Caki2 (cell line): ENCODE measurements at regions not wholly inside any gene's neighbourhood (a gene's known extent, or its start where the extent isn't known, plus 50 kb on each side); places are given as distances from the start of the nearest gene placed in this dataset.

Source experiments
- DNase-seq: peaks from one replicate; pipeline ENCODE4 v3.0.0-alpha.2; 2015; ENCODE audit warnings: low read depth
- in situ Hi-C: cut with HindIII; loops from 2 replicates; pipeline ENCODE4 v1.10.0; 2016; ENCODE audit warnings: low sequenced_read_pairs, low pct_unique_long_range_greater_than_20kb, mixed read lengths

DNA sequence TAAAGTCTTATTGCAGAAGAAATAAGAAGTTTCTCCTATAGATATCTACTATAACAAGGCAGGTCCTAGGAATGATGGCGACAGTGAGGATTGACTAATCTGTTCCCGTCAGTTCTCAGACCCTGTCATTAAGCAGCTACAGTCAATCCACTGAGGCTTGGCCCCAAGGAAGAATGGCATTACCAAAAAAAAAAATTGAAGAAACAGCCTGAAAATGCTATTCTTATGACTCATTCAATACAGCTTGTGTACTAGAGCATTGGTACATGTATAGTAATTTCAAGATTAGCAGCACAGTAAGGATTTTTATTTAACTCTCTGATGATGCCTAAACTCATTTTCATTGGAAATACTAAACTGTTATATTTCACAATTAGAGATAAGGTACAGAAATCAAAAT, 1096.1 kb upstream of the NXPH2 start:
- DNase-seq: no peak
- in situ Hi-C loops: no loop called here

DNA sequence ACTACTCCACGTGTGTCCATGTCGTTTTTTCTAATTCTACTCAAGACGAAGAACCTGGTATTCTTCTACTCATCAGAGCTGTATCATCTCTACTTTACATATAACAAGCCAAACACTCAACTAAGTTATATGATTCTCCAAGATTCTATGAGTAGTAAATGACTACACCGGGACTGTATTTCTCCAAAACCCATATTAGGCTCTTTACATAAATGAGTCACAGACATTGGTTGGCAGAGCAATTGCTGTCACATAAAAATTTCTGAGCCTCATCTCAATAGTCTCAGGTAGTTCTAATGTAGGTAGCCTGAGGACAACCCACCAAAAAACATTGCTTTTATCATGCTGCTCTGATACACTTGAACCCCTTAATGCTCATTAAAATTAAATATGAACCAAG, 1092.3 kb upstream of the NXPH2 start:
- in situ Hi-C loops: no loop called here

DNA sequence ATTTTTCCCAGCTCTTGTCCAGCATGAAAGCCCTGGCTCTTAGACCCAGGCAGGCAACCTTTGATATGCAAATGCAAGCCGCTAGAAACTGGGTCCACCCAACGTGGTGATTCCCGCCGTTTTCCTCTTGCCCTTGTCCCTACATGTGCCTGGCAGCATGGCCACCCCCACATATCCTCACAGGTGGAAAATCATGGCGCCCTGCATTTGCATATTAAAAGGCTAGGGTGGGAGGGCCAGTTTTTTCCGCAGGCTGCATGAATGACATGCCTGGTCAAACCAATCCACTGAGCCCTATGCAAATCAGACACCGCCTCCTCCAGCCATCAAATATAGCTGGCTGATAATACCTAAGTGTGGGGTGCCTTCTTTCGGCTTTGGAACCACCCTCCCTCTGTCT, 1091.8 kb upstream of the NXPH2 start:
- in situ Hi-C loops: no loop called here

More for the DNA sequence above, 1092.3 kb upstream of the NXPH2 start:
- DNase-seq: no peak

DNA sequence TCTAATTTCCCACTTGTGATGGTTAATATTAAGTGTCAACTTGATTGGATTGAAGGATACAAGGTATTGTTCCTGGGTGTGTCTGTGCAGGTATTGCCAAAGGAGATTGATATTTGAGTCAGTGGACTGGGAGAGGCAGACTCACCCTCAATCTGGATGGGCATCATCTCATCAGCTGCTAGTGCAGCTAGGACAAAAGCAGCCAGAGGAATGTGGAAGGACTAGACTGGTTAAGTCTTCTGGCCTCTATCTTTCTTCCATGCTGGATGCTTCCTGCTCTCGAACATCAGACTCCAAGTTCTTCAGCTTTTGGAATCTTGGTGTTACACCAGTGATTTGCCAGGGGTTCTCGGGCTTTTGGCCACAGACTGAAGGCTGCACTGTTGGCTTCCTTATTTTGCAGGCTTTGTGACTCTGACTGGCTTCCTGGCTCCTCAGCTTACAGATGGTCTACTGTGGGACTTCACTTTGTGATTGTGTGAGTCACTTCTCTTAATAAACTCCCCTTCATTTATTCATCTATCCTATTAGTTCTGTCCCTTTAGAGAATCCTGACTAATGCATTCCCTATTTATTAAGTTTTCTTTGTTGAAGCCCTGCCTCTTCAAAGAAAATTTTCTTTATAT, 1087.5 kb upstream of the NXPH2 start:
- in situ Hi-C loops: no loop called here
- no peak for DNase-seq

More for the DNA sequence above, 1091.8 kb upstream of the NXPH2 start:
- DNase-seq: no peak

DNA sequence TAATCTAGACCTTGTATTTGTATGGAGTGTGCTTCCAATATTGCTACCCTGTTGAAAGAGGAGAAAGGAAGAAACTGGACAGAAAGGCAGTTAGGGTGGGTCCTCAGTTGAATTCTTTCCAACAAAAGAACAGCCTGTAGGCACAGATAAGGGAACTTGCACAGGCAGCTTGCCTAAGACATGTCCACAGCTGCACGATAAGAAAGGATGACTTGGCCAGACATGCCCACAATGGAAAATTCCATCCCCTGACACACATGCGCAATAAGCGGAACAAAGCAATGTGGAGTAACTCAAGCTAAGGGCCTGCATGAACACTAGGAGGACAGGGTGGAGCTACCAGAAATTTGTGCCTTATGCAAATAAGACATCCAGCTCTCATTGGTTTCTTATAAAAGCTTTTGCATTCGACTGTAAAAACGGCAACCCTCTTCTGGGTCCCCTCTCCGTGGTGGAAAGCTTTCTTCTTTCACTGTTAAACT, 1084.7 kb upstream of the NXPH2 start:
- DNase-seq: no peak
- in situ Hi-C loops: no loop called here

DNA sequence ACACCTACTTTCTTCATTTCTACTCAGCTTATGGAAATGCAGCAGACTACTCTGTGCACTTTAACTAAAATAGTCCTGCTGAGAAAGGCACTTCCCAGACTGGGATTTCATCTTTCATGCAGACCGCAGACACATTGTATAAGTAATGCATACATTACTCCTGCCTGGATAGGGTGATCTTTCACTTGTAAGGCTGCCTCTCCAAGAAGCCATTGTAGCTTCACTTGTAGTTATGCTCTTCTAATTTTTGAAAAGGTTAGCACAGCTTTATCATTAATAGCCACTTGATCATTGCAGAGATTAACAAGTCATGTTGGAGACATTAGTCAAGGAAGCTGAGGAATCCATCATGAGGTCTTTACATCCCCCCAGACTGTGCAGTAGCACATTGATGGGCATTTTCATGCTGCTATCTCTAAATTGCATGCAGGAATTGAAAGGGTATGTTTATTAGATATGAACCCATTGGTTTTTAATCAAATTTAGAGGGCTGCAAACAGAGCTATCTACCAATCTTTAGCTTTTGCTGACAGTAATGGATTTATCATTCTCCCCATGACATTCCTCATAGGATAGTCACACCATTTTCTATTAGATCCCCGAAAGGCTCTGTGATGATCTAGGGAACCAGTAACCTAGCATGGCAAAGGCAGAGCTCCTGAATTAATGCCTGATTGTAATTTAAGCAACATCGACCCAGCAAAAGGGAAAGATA, 1074.7 kb upstream of the NXPH2 start:
- in situ Hi-C loops: no loop called here

DNA sequence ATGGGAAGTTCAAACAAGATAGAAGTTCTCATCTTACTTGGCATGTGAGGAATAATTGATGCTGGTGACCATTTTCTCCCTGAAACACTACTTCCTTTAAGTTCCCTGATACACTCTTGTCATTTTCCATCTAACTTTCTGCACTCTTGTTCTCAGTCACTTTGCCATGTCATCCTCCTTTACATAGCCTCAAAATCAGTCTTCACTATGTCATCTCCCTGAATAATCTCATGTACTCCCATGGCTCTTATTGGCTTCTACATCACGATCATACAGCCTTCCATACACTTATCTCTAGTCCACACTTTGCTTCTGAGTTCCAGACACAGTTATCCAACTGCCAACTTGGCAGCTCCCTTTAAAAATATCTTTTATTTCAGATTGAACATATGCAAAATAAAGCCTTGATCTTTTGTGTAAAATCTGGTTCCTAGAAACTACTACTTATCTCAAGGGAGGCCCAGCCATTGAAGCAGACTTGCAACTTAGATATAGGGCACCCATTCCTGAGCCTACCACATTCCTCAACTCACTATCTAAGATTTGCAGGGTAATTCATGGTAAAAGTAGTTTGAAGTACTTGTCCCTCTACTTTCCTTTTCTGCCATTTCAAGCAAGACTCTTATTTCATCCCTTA, 1070.2 kb upstream of the NXPH2 start:
- DNase-seq: no peak
- in situ Hi-C loops: no loop called here

More for the DNA sequence above, 1074.7 kb upstream of the NXPH2 start:
- DNase-seq: no peak

DNA sequence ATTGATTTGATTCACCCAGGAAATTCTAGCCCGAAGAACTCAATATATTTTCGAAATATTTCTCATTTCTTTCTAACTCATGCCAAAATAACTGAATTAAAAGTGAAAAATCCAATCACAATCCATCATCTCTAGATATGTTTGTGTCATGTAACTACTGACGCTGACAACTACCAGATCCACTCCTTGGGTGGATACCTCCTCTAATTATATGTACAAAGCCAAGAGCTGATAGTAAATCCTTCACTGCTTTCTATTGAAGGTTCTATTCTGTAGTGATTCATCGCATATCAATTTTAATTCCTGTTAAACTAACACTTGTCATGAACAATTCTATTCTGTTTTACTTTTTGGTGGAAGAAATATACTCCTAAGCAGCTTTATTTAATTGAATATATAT, 1056.6 kb upstream of the NXPH2 start:
- in situ Hi-C loops: no loop called here
- no peak for DNase-seq

DNA sequence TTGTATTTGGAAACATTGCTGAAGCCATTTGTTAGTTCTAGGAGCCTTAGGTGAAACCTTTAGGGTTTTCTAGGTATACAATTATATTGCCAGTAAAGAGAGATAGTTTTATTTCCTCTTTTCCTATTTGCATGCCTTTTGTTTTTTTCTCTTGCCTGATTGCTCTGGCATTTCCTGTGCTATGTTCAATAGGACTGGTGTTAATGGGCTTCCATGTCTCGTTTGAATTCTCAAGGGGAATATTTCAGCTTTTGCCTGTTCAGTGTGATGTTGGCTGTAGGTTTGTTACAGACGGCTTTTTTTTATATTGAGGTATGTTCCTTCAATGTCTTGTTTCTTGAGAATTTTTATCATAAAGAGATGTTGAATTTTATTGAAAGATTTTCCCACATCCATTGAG, 1054.9 kb upstream of the NXPH2 start:
- DNase-seq: no peak
- in situ Hi-C loops: no loop called here

DNA sequence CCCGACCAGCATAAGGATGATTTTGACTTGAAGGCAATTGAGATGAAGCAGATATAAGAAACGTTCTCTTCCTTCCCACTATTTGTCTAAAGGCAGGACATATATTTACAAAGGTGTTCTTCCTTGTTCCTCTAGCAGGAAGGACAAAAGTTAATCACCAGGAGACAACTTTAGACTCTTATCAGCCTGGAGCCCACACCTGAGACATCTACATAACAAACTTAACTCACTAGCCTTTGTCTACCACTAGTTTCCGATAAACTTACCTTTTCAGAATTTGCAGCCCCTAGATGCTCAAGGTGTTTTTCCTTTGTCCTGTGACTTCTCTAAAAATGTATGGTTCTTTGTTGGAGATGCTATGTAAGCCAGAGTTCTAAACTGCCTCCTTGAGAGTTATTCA, 1047.8 kb upstream of the NXPH2 start:
- in situ Hi-C loops: no loop called here
- no peak for DNase-seq

DNA sequence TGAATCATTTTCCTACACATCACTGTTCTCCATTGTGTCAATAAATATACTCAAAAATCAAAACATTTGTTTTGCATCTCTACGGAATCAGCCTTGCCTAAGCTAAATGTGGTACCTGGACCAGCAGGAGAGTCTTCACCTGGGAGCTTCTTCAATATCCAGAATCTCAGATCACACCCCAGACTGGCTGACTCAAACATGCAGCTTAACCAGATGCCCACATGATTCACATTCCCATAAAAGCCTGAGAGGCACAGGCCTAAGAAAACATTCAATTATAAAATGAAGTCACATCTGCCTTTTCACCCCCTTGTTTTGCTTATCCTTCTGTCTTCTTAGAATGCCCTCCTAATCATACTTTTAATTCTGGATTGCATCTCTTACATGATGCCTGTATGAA, 1045.5 kb upstream of the NXPH2 start:
- no peak for DNase-seq
- in situ Hi-C loops: no loop called here

DNA sequence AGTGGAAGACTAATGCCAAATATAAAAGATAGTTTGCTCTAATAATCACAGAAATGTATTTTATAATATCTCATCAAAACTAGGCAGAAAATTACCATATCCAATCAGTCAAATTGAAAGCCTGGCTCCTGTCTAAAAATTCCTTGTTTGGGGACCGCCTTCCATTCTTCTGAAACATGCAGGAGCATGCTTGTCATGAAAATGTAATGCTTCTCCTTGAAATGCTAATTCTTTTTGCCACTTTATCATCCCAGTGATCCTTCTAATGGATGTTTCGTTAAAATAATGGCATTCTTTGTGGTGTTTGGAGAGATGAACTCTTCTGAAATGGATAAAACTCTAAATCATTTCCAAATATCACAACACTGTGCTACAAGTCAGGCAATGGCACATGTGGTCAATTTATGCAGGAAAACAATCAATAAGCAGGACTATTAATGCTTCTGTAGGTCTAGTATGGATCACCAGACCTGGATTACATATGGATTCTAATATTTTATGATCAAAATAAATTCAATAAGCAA, 1039.1 kb upstream of the NXPH2 start:
- in situ Hi-C loops: no loop called here
- no peak for DNase-seq

DNA sequence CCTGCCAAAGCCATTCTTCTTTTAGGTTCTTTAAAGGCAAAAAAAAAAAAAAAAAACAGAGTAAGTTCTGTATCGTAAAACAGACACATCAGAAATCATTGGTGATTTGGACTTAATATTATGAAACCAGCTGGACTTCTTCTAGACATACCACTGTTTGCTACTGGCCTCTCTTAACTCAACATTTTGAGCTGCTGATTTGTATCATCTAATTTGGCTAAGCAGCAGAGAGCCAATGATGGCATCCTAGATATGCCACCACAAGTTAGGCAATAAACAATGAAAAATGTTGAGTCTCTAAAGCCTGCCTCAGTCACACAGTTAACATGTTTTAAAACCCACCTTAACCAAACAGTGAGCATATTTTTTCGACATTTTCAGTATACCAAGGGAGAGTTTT, 1034.3 kb upstream of the NXPH2 start:
- DNase-seq: no peak
- in situ Hi-C loops: no loop called here

DNA sequence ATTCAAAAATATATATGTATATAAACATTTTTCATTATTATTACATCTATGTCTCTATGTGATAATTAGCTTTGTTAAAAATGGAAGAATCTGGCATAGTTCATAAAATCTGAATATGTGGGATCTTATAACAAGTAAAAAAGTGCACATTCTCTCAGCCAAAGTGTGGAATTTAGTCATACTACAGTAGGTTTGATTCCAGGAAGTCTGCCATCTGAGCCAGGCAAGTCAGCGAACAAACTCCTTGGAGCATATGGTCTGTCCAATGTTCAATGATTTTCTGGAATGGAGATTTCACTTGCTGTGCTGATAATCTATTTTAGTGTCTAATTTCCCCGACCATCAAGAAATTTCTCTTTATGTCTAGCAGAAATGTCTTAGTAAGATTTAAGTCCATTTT, 1033.2 kb upstream of the NXPH2 start:
- no peak for DNase-seq
- in situ Hi-C loops: no loop called here

DNA sequence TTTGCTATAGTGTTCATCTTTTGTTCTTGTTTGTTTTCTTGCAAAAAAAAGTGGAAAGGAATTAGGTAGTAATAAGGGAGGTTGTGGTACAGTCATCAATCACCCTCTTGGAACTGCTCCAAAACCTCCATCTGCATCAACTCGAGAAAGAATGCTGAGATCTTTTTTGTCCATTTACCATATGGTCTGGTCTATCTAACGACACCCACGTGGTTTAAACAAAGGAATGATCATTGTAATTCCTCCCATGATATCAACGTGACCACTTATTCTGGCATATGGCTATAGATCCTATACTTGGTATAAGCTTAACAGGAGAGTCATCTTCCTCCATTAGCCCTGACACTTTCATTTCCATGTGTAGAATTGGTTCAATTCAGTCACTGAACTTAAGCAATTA, 1025.3 kb upstream of the NXPH2 start:
- no peak for DNase-seq

DNA sequence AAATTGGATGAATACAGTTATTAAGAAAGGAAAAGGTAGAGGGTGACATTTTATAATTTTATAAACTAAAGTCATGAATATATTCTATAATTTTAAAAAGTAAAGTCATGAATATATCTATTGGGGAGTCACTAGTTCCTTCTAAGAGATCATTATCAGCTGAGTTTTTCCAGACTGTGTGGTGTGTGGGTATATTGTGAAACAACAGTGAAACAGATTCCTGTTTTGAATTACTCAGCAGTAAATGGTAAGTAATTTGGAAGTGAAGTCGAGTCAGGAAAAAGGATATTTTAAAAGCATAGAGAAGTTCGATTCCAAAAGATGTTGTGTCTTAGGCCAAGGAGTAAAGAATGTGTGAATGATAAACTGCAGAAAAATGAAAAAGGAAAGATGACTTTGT, 1018.2 kb upstream of the NXPH2 start:
- in situ Hi-C loops: no loop called here

More for the DNA sequence above, 1025.3 kb upstream of the NXPH2 start:
- in situ Hi-C loops: no loop called here

DNA sequence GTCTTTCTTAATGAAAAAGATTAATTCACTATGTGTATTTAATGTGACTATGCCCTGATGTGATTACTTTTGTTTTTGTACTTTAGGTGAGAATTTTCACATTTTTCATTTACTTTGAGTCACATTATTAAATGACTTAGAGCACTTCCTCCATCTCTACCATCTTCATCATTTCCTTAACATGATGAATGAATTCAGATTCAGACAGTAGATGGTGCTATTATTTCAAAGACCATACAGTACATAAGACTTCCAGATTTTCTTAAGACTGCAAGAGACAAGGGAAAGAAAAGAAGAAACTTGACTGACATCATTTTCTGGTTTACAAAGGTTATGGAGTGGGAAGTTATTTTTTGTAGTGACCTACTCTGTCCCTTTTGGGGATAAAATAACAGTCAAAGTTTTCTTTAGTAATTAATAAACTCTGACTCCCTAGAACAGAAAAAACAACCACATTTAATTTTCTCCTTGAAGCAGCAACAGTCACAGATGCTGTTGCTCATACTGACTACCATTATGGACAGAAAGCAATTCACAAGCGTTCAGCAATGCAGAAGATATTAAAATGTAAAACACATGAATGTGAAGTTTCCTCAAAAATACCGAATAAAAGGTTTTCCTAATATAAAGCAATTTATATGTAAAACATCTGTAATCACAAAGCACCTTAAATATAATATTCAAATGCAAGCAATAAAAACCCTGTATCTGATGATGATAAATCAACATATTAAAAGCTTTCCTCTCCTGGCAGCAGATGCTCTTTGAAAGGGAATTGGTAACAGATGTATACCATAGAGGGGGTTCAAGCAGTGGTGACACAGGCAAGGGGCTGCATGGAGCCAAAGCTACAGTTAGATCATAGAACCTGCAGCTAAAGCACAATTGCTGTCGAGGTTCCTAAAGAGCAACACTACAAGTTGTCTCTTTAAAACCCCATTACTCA, 1010.9 kb upstream of the NXPH2 start:
- DNase-seq: peak; percentile 23

More for the DNA sequence above, 1018.2 kb upstream of the NXPH2 start:
- no peak for DNase-seq

DNA sequence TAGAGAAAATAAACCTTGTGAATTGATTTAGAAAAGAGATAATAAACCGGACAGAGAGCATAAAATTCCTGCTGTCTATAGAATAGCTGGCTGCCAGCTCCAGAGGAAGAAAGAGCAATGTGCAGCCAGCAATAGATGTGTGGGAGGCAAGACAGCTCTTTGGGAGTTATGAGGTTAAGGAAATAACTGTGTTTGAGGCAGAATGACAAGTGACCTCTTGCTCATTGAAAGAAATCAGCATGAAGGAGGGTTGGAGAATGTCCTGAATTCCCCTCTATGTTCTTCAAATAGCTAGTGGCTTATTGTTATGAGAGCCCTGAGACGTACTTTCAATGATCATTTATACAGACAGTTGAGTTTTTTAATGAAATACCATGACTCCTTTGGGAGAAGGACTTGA, 1009.9 kb upstream of the NXPH2 start:
- in situ Hi-C loops: no loop called here
- DNase-seq: no peak

More for the DNA sequence above, 1010.9 kb upstream of the NXPH2 start:
- in situ Hi-C loops: no loop called here
